NCI-H345 treated with DMSO at 0.1 percent for 48 hours (cell line): ENCODE measurements at regions not wholly inside any gene's neighbourhood (a gene's known extent, or its start where the extent isn't known, plus 50 kb on each side); places are given as distances from the start of the nearest gene placed in this dataset.
"Not testable (repeated sequence)": the region's sequence is repeated elsewhere in the genome, so short reads cannot be mapped to it uniquely, and the experiment has no call there.

Experiments used
- DNase-seq: peaks from one replicate; lab custom pipeline; 2025; ENCODE audit not compliant: unreplicated experiment; lab: John Stamatoyannopoulos, UW

- no peak for DNase-seq
Measured at GRCh38 chr12:40172879-40173278, 51.9 kb upstream of the LRRK2 start.

- DNase-seq = no peak
Measured at GRCh38 chr12:40171501-40171900, 53.3 kb upstream of the LRRK2 start.

GRCh38 chr12:40171066-40171465 is 53.7 kb upstream of the LRRK2 start:
- DNase-seq = no peak

- DNase-seq = peak; percentile 8
Measured at GRCh38 chr12:40170593-40170992, 54.2 kb upstream of the LRRK2 start.

GRCh38 chr12:40168868-40169267 is 55.9 kb upstream of the LRRK2 start:
- no peak for DNase-seq

- DNase-seq = not testable (repeated sequence)
Measured at GRCh38 chr12:40168419-40168818, 56.4 kb upstream of the LRRK2 start.

- DNase-seq = no peak
Measured at GRCh38 chr12:40168001-40168400, 56.8 kb upstream of the LRRK2 start.

GRCh38 chr12:40165179-40165578 is 59.3 kb upstream of the SLC2A13 start:
- no peak for DNase-seq

- DNase-seq = no peak
Measured at GRCh38 chr12:40164034-40164433, 58.2 kb upstream of the SLC2A13 start.

GRCh38 chr12:40162033-40162432 is 56.2 kb upstream of the SLC2A13 start:
- no peak for DNase-seq

- DNase-seq = no peak
Measured at GRCh38 chr12:40158592-40159111, 52.8 kb upstream of the SLC2A13 start.

- DNase-seq = no peak
Measured at GRCh38 chr12:40157336-40157735, 51.5 kb upstream of the SLC2A13 start.

GRCh38 chr12:40156021-40156764 is 50.3 kb upstream of the SLC2A13 start:
- DNase-seq = no peak
